WERI-Rb-1 (cell line): ENCODE measurements at regions not wholly inside any gene's neighbourhood (a gene's known extent, or its start where the extent isn't known, plus 50 kb on each side); places are given as distances from the start of the nearest gene placed in this dataset.
"Not testable (repeated sequence)": the region's sequence is repeated elsewhere in the genome, so short reads cannot be mapped to it uniquely, and the experiment has no call there.

Experiments
- DNase-seq: peaks from one replicate; pipeline ENCODE4 v3.0.0-alpha.2; 2020
- H3K27ac ChIP-seq: fragments of 250-450 bp; sonication (Bioruptor Pico); 2 replicates; pipeline ENCODE4 v1.5.1; 2020; ENCODE audit warnings: mild to moderate bottlenecking, moderate library complexity
- H3K27me3 ChIP-seq: fragments of 250-450 bp; sonication (Bioruptor Pico); 2 replicates; pipeline ENCODE4 v1.5.1; 2021; ENCODE audit warnings: mild to moderate bottlenecking, low read depth, moderate library complexity; ENCODE audit not compliant: insufficient read depth, severe bottlenecking
- H3K36me3 ChIP-seq: fragments of 250-450 bp; sonication (Bioruptor Pico); 2 replicates; pipeline ENCODE4 v1.5.1; 2020; ENCODE audit warnings: mild to moderate bottlenecking, moderate library complexity
- H3K4me3 ChIP-seq: 2 replicates; pipeline ENCODE4 v1.5.1; 2011; ENCODE audit warnings: low read depth, mild to moderate bottlenecking, control low read depth, low read length
- H3K9me3 ChIP-seq: fragments of 250-450 bp; sonication (Bioruptor Pico); 2 replicates; pipeline ENCODE4 v1.5.1; 2021; ENCODE audit warnings: mild to moderate bottlenecking, moderate library complexity; ENCODE audit not compliant: severe bottlenecking
- CTCF ChIP-seq: IDR thresholded peaks from 2 replicates; pipeline ENCODE4 v1.5.1; 2011; ENCODE audit warnings: low read depth, mild to moderate bottlenecking, control low read depth, inconsistent platforms, low read length

GRCh38 chr4:24179201-24179840 is 289.5 kb upstream of the PPARGC1A start:
- Histone ChIP-seq H3K27me3 (no peaks in the 10 kb centered on the region), H3K9me3 (no peaks in the 10 kb centered on the region), H3K27ac (no peak overlapping the region), H3K4me3 (no peak overlapping the region), H3K36me3 (no peaks in the 10 kb centered on the region)
- no peak for TF ChIP-seq CTCF
- no peak for DNase-seq

GRCh38 chr4:24177443-24177842 is 287.6 kb upstream of the PPARGC1A start:
- not testable (repeated sequence) for H3K36me3 ChIP-seq, H3K9me3 ChIP-seq, H3K4me3 ChIP-seq, H3K27me3 ChIP-seq, DNase-seq, H3K27ac ChIP-seq

- no peak overlapping the region for H3K4me3 ChIP-seq
- no peaks in the 10 kb centered on the region for H3K9me3 ChIP-seq
- TF ChIP-seq CTCF, result no peak
- H3K36me3 ChIP-seq, result no peaks in the 10 kb centered on the region
- no peak overlapping the region for H3K27ac ChIP-seq
- DNase-seq, result no peak
- H3K27me3 ChIP-seq, result no peaks in the 10 kb centered on the region
Measured at GRCh38 chr4:24175707-24176106, 285.9 kb upstream of the PPARGC1A start.

- Histone ChIP-seq H3K4me3 (no peak overlapping the region), H3K27ac (no peak overlapping the region), H3K36me3 (no peaks in the 10 kb centered on the region), H3K27me3 (no peaks in the 10 kb centered on the region), H3K9me3 (no peaks in the 10 kb centered on the region)
- TF ChIP-seq CTCF, result no peak
- DNase-seq, result no peak
Measured at GRCh38 chr4:24174602-24175001, 284.8 kb upstream of the PPARGC1A start.

- Histone ChIP-seq H3K9me3 (no peaks in the 10 kb centered on the region), H3K27me3 (no peaks in the 10 kb centered on the region), H3K36me3 (no peaks in the 10 kb centered on the region), H3K4me3 (no peak overlapping the region), H3K27ac (no peak overlapping the region)
- no peak for TF ChIP-seq CTCF
- DNase-seq, result no peak
Measured at GRCh38 chr4:24172406-24172805, 282.6 kb upstream of the PPARGC1A start.

GRCh38 chr4:24169956-24170355 is 280.1 kb upstream of the PPARGC1A start:
- Histone ChIP-seq H3K4me3 (no peak overlapping the region), H3K36me3 (no peaks in the 10 kb centered on the region), H3K9me3 (no peaks in the 10 kb centered on the region), H3K27ac (no peak overlapping the region), H3K27me3 (no peaks in the 10 kb centered on the region)
- DNase-seq, result no peak
- no peak for TF ChIP-seq CTCF
